Body of pancreas (tissue), 4 donors: ENCODE measurements at regions not wholly inside any gene's neighbourhood (a gene's known extent, or its start where the extent isn't known, plus 50 kb on each side); places are given as distances from the start of the nearest gene placed in this dataset.

ENCODE experiments used
- POLR2A ChIP-seq, 3 donors: fragments of 450-650 bp; IDR thresholded peaks; one replicate each; pipeline ENCODE4 v1.6.1; 2016; ENCODE audit warnings: antibody characterized with exemption in 3 of 3, mild to moderate bottlenecking in 2 of 3
- TF ChIP-seq, protein P1 (sequence below), 7 experiments: fragments of 450-650 bp in 4 of 7; fragments of 200-600 bp in 3 of 7; sonication (generic) in 3 of 7; IDR thresholded peaks; one replicate each; pipeline ENCODE4 v1.5.1; 2016 to 2019; ENCODE audit warnings: antibody characterized with exemption in 7 of 7

GRCh38 chr11:29816359-29816758, 200.5 kb downstream of the KCNA4 start:
- TF ChIP-seq, protein P1, sequence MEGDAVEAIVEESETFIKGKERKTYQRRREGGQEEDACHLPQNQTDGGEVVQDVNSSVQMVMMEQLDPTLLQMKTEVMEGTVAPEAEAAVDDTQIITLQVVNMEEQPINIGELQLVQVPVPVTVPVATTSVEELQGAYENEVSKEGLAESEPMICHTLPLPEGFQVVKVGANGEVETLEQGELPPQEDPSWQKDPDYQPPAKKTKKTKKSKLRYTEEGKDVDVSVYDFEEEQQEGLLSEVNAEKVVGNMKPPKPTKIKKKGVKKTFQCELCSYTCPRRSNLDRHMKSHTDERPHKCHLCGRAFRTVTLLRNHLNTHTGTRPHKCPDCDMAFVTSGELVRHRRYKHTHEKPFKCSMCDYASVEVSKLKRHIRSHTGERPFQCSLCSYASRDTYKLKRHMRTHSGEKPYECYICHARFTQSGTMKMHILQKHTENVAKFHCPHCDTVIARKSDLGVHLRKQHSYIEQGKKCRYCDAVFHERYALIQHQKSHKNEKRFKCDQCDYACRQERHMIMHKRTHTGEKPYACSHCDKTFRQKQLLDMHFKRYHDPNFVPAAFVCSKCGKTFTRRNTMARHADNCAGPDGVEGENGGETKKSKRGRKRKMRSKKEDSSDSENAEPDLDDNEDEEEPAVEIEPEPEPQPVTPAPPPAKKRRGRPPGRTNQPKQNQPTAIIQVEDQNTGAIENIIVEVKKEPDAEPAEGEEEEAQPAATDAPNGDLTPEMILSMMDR (IDR thresholded peaks at IDR 0.05) = no peak
- TF ChIP-seq POLR2A (IDR thresholded peaks at IDR 0.05) = no peak
